PC-3 (cell line): ENCODE measurements at regions not wholly inside any gene's neighbourhood (a gene's known extent, or its start where the extent isn't known, plus 50 kb on each side); places are given as distances from the start of the nearest gene placed in this dataset.

ENCODE experiments used
- EZH2 ChIP-seq: fragments of 300-600 bp; sonication (generic); IDR thresholded peaks from one replicate; pipeline ENCODE4 v1.6.1; 2017; ENCODE audit warnings: antibody characterized with exemption, mild to moderate bottlenecking, low read length; ENCODE audit not compliant: unreplicated experiment
- TF ChIP-seq, protein P1 (sequence below): fragments of 300-600 bp; sonication (generic); conservative IDR thresholded peaks from 2 replicates; pipeline ENCODE4 v1.5.1; 2017; ENCODE audit warnings: antibody characterized with exemption, low read depth, mild to moderate bottlenecking, low read length

DNA sequence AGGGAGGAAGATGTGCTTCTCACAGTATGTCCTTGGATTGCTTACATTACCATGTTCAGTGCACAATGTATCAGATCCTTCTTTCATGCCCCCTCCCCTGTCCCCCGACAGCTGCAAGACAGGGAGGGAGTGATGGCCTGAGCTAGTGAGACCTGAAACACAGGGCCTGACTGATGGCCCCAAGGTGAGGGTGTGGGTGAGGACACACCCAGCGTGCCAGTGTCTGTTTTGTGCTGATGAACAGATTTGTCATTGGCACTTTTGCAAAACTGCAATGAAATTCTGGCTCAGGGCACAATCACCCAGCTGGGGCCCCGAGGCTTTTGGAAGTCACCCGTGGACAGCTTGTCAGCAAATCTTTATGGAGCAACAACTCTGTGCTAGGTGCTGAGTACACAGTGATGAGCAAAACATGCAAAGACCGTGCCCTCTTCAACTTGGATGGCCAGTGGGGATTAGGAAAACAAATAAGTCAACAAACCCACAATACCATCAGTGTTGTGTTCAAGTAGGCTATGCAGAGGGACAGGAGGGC lies 59.4 kb upstream of the EMX2 start:
- TF ChIP-seq, protein P1, sequence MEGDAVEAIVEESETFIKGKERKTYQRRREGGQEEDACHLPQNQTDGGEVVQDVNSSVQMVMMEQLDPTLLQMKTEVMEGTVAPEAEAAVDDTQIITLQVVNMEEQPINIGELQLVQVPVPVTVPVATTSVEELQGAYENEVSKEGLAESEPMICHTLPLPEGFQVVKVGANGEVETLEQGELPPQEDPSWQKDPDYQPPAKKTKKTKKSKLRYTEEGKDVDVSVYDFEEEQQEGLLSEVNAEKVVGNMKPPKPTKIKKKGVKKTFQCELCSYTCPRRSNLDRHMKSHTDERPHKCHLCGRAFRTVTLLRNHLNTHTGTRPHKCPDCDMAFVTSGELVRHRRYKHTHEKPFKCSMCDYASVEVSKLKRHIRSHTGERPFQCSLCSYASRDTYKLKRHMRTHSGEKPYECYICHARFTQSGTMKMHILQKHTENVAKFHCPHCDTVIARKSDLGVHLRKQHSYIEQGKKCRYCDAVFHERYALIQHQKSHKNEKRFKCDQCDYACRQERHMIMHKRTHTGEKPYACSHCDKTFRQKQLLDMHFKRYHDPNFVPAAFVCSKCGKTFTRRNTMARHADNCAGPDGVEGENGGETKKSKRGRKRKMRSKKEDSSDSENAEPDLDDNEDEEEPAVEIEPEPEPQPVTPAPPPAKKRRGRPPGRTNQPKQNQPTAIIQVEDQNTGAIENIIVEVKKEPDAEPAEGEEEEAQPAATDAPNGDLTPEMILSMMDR: no peak
- TF ChIP-seq EZH2: no peak
